ENCODE measurements at regions not wholly inside any gene's neighbourhood (a gene's known extent, or its start where the extent isn't known, plus 50 kb on each side); places are given as distances from the start of the nearest gene placed in this dataset.
A peak's percentile ranks its signal among the peaks of the same experiment; 100 is the strongest.

- intact Hi-C loops (cut with DNase I) = no loop called here
- DNase-seq (peak; percentile 21), ATAC-seq (no peak)
- Histone ChIP-seq H3K9me3 (no peaks in the 10 kb centered on the region), H3K36me3 (no peaks in the 10 kb centered on the region), H3K4me1 (no peaks in the 10 kb centered on the region), H3K27me3 (no peaks in the 10 kb centered on the region), H3K4me3 (no peak overlapping the region), H3K27ac (no peak overlapping the region)
- TF ChIP-seq CTCF (IDR thresholded peaks at IDR 0.05) = no peak
Measured at GRCh38 chr12:130064999-130065398, 97.3 kb upstream of the FZD10 start.

GRCh38 chr12:130066742-130067141 lies 95.5 kb upstream of the FZD10 start:
- Histone ChIP-seq H3K27ac (no peak overlapping the region), H3K9me3 (no peaks in the 10 kb centered on the region), H3K4me1 (no peaks in the 10 kb centered on the region), H3K36me3 (no peaks in the 10 kb centered on the region), H3K27me3 (no peaks in the 10 kb centered on the region), H3K4me3 (no peak overlapping the region)
- intact Hi-C loops (cut with DNase I) = no loop called here
- no peak for TF ChIP-seq CTCF (IDR thresholded peaks at IDR 0.05)
- ATAC-seq (no peak), DNase-seq (peak; percentile 19)

- H3K4me1 ChIP-seq = no peaks in the 10 kb centered on the region
- intact Hi-C loops (cut with DNase I) = no loop called here
- no peak for TF ChIP-seq CTCF (IDR thresholded peaks at IDR 0.05)
- no peaks in the 10 kb centered on the region for H3K9me3 ChIP-seq
- no peaks in the 10 kb centered on the region for H3K36me3 ChIP-seq
- ATAC-seq (no peak), DNase-seq (no peak)
- H3K27ac ChIP-seq = no peak overlapping the region
- no peaks in the 10 kb centered on the region for H3K27me3 ChIP-seq
- H3K4me3 ChIP-seq = no peak overlapping the region
Measured at GRCh38 chr12:130068741-130069140, 93.5 kb upstream of the FZD10 start.

GRCh38 chr12:130070126-130070611 lies 92.1 kb upstream of the FZD10 start:
- intact Hi-C loops (cut with DNase I) = no loop called here
- no peaks in the 10 kb centered on the region for H3K36me3 ChIP-seq
- no peaks in the 10 kb centered on the region for H3K9me3 ChIP-seq
- TF ChIP-seq CTCF (IDR thresholded peaks at IDR 0.05) = no peak
- ATAC-seq (no peak), DNase-seq (no peak)
- H3K27me3 ChIP-seq = no peaks in the 10 kb centered on the region
- no peak overlapping the region for H3K27ac ChIP-seq
- no peaks in the 10 kb centered on the region for H3K4me1 ChIP-seq
- H3K4me3 ChIP-seq = no peak overlapping the region

- no peak overlapping the region for H3K4me3 ChIP-seq
- no peaks in the 10 kb centered on the region for H3K36me3 ChIP-seq
Measured at GRCh38 chr12:130073721-130074120, 88.5 kb upstream of the FZD10 start.

More at GRCh38 chr12:130073721-130074120, 88.5 kb upstream of the FZD10 start:
- Histone ChIP-seq H3K9me3 (no peaks in the 10 kb centered on the region), H3K27ac (no peak overlapping the region), H3K27me3 (no peaks in the 10 kb centered on the region), H3K4me1 (no peaks in the 10 kb centered on the region)
- no peak for TF ChIP-seq CTCF (IDR thresholded peaks at IDR 0.05)
- ATAC-seq = no peak
- no peak for DNase-seq
- intact Hi-C loops (cut with DNase I) = no loop called here

Measured in upper lobe of right lung (tissue), 1 donor.